ENCODE measurements at regions not wholly inside any gene's neighbourhood (a gene's known extent, or its start where the extent isn't known, plus 50 kb on each side); places are given as distances from the start of the nearest gene placed in this dataset.

DNA sequence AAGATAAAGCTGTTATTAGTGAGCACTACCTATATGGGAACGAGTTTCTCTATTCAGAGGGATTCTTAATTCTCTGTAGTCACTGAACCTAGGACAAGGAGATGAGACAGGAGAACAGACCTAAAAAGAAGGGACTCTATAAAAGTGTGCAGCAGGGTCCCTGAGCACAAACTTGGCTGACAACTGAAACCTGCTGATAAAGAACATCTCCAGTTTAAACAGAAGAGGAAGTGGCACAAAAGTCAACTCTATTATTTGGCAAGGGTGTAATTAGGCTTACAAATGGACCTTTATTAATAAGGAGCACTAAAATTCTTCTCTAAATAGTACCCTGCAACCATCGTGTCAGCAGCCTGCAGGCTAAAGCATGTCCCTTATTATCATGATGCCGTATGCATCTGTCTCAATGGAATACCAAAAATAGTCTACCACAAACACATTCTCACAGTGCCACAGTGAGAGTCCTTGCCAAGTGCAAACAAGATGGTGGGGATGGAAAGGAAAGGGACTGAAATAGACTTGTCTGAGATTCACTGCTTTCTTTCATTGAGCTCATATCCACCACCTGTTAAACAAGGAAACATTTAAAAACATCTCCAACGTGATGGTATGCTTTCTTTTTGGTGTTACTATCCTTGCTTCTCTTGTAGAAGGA lies 260.2 kb downstream of the INSIG2 start:
- no peaks in the 10 kb centered on the region for H4K20me1 ChIP-seq (ENCODE audit: low read depth, low read length)
- no peaks in the 10 kb centered on the region for H3K27me3 ChIP-seq (ENCODE audit: low read length)
- H3K9me2 ChIP-seq (replicated peaks; ENCODE audit: insufficient read depth, low read length), result no peaks in the 10 kb centered on the region
- H3K27ac ChIP-seq (ENCODE audit: low read depth, low read length), result no peak overlapping the region
- no peaks in the 10 kb centered on the region for H3K9me3 ChIP-seq (ENCODE audit: insufficient read depth, low read length)
- H2AFZ ChIP-seq (ENCODE audit: low read depth, low read length, severe bottlenecking), result no peak overlapping the region
- no peaks in the 10 kb centered on the region for H3K79me2 ChIP-seq (ENCODE audit: insufficient read depth, low read length)
- H3F3A ChIP-seq (ENCODE audit: insufficient read depth), result no peaks in the 10 kb centered on the region
- H3K4me3 ChIP-seq (ENCODE audit: insufficient read depth, low read length, poor library complexity, severe bottlenecking), result no peak overlapping the region
- no peak overlapping the region for H3K9ac ChIP-seq (ENCODE audit: low read length)
- no peak overlapping the region for H3K4me2 ChIP-seq (ENCODE audit: low read depth, low read length, poor library complexity, severe bottlenecking)
- no peak for TF ChIP-seq EZH2phosphoT487 (conservative IDR thresholded peaks at IDR 0.05; ENCODE audit: low read length)
- TF ChIP-seq, protein P1, sequence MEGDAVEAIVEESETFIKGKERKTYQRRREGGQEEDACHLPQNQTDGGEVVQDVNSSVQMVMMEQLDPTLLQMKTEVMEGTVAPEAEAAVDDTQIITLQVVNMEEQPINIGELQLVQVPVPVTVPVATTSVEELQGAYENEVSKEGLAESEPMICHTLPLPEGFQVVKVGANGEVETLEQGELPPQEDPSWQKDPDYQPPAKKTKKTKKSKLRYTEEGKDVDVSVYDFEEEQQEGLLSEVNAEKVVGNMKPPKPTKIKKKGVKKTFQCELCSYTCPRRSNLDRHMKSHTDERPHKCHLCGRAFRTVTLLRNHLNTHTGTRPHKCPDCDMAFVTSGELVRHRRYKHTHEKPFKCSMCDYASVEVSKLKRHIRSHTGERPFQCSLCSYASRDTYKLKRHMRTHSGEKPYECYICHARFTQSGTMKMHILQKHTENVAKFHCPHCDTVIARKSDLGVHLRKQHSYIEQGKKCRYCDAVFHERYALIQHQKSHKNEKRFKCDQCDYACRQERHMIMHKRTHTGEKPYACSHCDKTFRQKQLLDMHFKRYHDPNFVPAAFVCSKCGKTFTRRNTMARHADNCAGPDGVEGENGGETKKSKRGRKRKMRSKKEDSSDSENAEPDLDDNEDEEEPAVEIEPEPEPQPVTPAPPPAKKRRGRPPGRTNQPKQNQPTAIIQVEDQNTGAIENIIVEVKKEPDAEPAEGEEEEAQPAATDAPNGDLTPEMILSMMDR (IDR thresholded peaks at IDR 0.05; ENCODE audit: insufficient read depth, low read length, poor library complexity, severe bottlenecking), result no peak
- H3K36me3 ChIP-seq (ENCODE audit: low read length), result no peaks in the 10 kb centered on the region

- H3K27ac ChIP-seq (ENCODE audit: low read depth, low read length), result no peak overlapping the region
- H3K9ac ChIP-seq (ENCODE audit: low read length), result no peak overlapping the region
- no peaks in the 10 kb centered on the region for H3K27me3 ChIP-seq (ENCODE audit: low read length)
- no peaks in the 10 kb centered on the region for H3K79me2 ChIP-seq (ENCODE audit: insufficient read depth, low read length)
- no peaks in the 10 kb centered on the region for H3K36me3 ChIP-seq (ENCODE audit: low read length)
- no peaks in the 10 kb centered on the region for H3K9me2 ChIP-seq (replicated peaks; ENCODE audit: insufficient read depth, low read length)
- no peaks in the 10 kb centered on the region for H4K20me1 ChIP-seq (ENCODE audit: low read depth, low read length)
- H3K4me2 ChIP-seq (ENCODE audit: low read depth, low read length, poor library complexity, severe bottlenecking), result no peak overlapping the region
- no peaks in the 10 kb centered on the region for H3F3A ChIP-seq (ENCODE audit: insufficient read depth)
- H2AFZ ChIP-seq (ENCODE audit: low read depth, low read length, severe bottlenecking), result no peak overlapping the region
- H3K4me3 ChIP-seq (ENCODE audit: insufficient read depth, low read length, poor library complexity, severe bottlenecking), result no peak overlapping the region
- TF ChIP-seq EZH2phosphoT487 (conservative IDR thresholded peaks at IDR 0.05; ENCODE audit: low read length), result no peak
- TF ChIP-seq, protein P1 (IDR thresholded peaks at IDR 0.05; ENCODE audit: insufficient read depth, low read length, poor library complexity, severe bottlenecking), result no peak
- H3K9me3 ChIP-seq (ENCODE audit: insufficient read depth, low read length), result no peaks in the 10 kb centered on the region
Measured at GRCh38 chr2:118345465-118345864, 257.2 kb downstream of the INSIG2 start.

DNA sequence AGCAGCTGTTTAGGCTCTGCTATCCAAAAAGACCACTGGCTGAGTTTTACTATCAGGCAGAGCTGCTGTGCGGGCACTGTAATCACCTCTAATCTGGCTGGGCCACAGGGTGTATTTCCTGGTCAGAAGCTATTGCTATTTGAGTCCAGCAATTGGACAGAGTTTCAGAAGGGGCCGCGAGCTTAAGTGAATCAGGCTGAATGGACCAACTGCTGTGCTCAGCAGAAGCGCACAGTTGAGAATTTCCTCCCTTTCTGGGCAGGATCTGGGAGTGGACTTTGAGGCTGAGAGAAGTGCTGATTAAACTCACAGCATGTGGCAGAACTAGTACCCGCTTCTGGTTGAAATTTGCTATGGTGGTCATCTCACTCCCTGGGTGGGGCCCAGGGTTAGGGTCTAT lies 251.8 kb downstream of the INSIG2 start:
- no peak overlapping the region for H3K4me2 ChIP-seq (ENCODE audit: low read depth, low read length, poor library complexity, severe bottlenecking)
- no peaks in the 10 kb centered on the region for H3K79me2 ChIP-seq (ENCODE audit: insufficient read depth, low read length)
- no peak overlapping the region for H3K4me3 ChIP-seq (ENCODE audit: insufficient read depth, low read length, poor library complexity, severe bottlenecking)
- H3F3A ChIP-seq (ENCODE audit: insufficient read depth), result no peaks in the 10 kb centered on the region
- H3K36me3 ChIP-seq (ENCODE audit: low read length), result no peaks in the 10 kb centered on the region
- H2AFZ ChIP-seq (ENCODE audit: low read depth, low read length, severe bottlenecking), result no peak overlapping the region
- no peak overlapping the region for H3K27ac ChIP-seq (ENCODE audit: low read depth, low read length)
- H3K9ac ChIP-seq (ENCODE audit: low read length), result no peak overlapping the region
- no peaks in the 10 kb centered on the region for H3K9me3 ChIP-seq (ENCODE audit: insufficient read depth, low read length)
- H3K9me2 ChIP-seq (replicated peaks; ENCODE audit: insufficient read depth, low read length), result no peaks in the 10 kb centered on the region
- TF ChIP-seq, protein P1 (IDR thresholded peaks at IDR 0.05; ENCODE audit: insufficient read depth, low read length, poor library complexity, severe bottlenecking), result no peak
- TF ChIP-seq EZH2phosphoT487 (conservative IDR thresholded peaks at IDR 0.05; ENCODE audit: low read length), result no peak
- H4K20me1 ChIP-seq (ENCODE audit: low read depth, low read length), result no peaks in the 10 kb centered on the region
- H3K27me3 ChIP-seq (ENCODE audit: low read length), result no peaks in the 10 kb centered on the region

Measured in SU-DHL-6 (cell line).